Endothelial cell (in vitro differentiated cells): ENCODE measurements at regions not wholly inside any gene's neighbourhood (a gene's known extent, or its start where the extent isn't known, plus 50 kb on each side); places are given as distances from the start of the nearest gene placed in this dataset.
A peak's percentile ranks its signal among the peaks of the same experiment; 100 is the strongest.

ENCODE experiments used
- DNase-seq: peaks from one replicate; pipeline ENCODE4 v3.0.0; 2021; ENCODE audit warnings: low spot score
- H3K27ac Mint-ChIP-seq: one replicate; pipeline ENCODE4 v1.8.0; 2021; ENCODE audit warnings: mixed read lengths, inconsistent platforms; ENCODE audit not compliant: unreplicated experiment
- H3K27me3 Mint-ChIP-seq: one replicate; pipeline ENCODE4 v1.8.0; 2021; ENCODE audit warnings: mild to moderate bottlenecking, moderate library complexity, mixed read lengths, inconsistent platforms; ENCODE audit not compliant: unreplicated experiment
- H3K36me3 Mint-ChIP-seq: one replicate; pipeline ENCODE4 v1.8.0; 2021; ENCODE audit warnings: mild to moderate bottlenecking, low read depth, mixed read lengths, inconsistent platforms; ENCODE audit not compliant: unreplicated experiment
- H3K4me1 Mint-ChIP-seq: one replicate; pipeline ENCODE4 v1.8.0; 2021; ENCODE audit warnings: mild to moderate bottlenecking, mixed read lengths, inconsistent platforms; ENCODE audit not compliant: unreplicated experiment
- H3K4me3 Mint-ChIP-seq: one replicate; pipeline ENCODE4 v1.8.0; 2021; ENCODE audit warnings: mild to moderate bottlenecking, mixed read lengths, inconsistent platforms; ENCODE audit not compliant: unreplicated experiment
- H3K9me3 Mint-ChIP-seq: one replicate; pipeline ENCODE4 v1.8.0; 2021; ENCODE audit warnings: mixed read lengths, inconsistent platforms; ENCODE audit not compliant: unreplicated experiment
- TF ChIP-seq, protein P1 (sequence below): fragments of 200-600 bp; sonication (generic); IDR thresholded peaks from one replicate; pipeline ENCODE4 v1.5.0; 2021; ENCODE audit warnings: antibody characterized with exemption; ENCODE audit not compliant: unreplicated experiment

DNA sequence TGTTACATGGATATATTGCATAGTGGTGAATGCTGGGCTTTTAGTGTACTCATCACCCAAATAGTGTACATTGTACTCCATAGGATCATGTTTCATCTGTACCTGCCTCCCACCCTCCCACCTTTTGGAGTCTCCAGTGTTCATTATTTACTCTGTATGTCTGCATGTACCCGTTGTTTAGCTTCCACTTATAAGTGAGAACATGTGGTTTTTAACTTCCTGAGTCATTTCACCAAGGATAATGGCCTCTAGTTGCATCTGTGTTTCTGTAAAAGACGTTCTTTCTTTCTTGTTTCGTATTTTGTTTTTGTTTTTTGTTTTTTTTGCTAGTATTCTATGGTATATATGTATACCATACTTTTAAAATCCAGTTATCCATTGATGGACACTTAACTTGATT, 107.5 kb downstream of the MSTN start:
- Mint-ChIP-seq H3K27ac (no peak overlapping the region), H3K36me3 (peaks cover 5% of the 10 kb centered on the region), H3K9me3 (peaks cover 14% of the 10 kb centered on the region), H3K27me3 (no peaks in the 10 kb centered on the region), H3K4me3 (no peak overlapping the region), H3K4me1 (peaks cover 14% of the 10 kb centered on the region)
- no peak for DNase-seq
- TF ChIP-seq, protein P1, sequence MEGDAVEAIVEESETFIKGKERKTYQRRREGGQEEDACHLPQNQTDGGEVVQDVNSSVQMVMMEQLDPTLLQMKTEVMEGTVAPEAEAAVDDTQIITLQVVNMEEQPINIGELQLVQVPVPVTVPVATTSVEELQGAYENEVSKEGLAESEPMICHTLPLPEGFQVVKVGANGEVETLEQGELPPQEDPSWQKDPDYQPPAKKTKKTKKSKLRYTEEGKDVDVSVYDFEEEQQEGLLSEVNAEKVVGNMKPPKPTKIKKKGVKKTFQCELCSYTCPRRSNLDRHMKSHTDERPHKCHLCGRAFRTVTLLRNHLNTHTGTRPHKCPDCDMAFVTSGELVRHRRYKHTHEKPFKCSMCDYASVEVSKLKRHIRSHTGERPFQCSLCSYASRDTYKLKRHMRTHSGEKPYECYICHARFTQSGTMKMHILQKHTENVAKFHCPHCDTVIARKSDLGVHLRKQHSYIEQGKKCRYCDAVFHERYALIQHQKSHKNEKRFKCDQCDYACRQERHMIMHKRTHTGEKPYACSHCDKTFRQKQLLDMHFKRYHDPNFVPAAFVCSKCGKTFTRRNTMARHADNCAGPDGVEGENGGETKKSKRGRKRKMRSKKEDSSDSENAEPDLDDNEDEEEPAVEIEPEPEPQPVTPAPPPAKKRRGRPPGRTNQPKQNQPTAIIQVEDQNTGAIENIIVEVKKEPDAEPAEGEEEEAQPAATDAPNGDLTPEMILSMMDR: no peak

DNA sequence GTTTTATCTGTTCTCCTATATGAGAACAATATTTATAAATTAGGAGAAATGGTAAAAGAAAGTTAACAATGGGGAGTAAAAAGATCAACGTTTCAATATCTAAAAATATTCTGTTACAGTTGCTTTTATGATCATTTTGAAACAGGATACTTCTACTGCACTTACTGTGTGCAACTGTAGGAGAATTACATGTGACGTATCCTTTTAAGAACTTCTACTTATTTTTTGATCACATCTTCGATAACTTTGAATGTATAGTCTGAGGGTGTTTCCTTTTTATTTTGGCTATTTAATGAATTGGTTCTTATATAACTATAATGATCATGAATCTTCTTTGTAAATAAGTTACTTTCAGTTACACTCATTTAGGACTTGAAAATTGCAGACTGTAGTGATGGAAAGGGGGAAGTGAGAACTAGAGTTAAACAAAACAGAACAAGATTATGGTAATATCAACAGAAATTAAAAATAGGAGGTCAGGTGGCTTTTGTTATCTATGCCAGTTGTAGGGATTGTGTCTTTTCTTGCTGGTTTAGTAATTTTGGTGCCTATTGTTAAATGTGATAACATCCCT, 109.9 kb downstream of the MSTN start:
- peaks cover 14% of the 10 kb centered on the region for H3K4me1 Mint-ChIP-seq
- TF ChIP-seq, protein P1: no peak

GRCh38 chr2:189951791-189952535, 110.6 kb downstream of the MSTN start:
- no peaks in the 10 kb centered on the region for H3K27me3 Mint-ChIP-seq
- peaks cover 14% of the 10 kb centered on the region for H3K9me3 Mint-ChIP-seq
- TF ChIP-seq, protein P1: no peak
- peak overlapping the region; percentile 95 for H3K27ac Mint-ChIP-seq
- H3K36me3 Mint-ChIP-seq: peaks cover 5% of the 10 kb centered on the region
- DNase-seq: no peak
- H3K4me3 Mint-ChIP-seq: peak overlapping the region; percentile 65
- H3K4me1 Mint-ChIP-seq: peaks cover 14% of the 10 kb centered on the region

More for the DNA sequence above, 109.9 kb downstream of the MSTN start:
- H3K27me3 Mint-ChIP-seq: no peaks in the 10 kb centered on the region
- peak overlapping the region; percentile 95 for H3K27ac Mint-ChIP-seq
- H3K36me3 Mint-ChIP-seq: peaks cover 5% of the 10 kb centered on the region
- H3K9me3 Mint-ChIP-seq: peaks cover 14% of the 10 kb centered on the region
- no peak overlapping the region for H3K4me3 Mint-ChIP-seq
- DNase-seq: no peak

- Mint-ChIP-seq H3K4me3 (no peak overlapping the region), H3K9me3 (peaks cover 19% of the 10 kb centered on the region), H3K4me1 (no peaks in the 10 kb centered on the region), H3K27ac (no peak overlapping the region), H3K36me3 (peaks cover 27% of the 10 kb centered on the region), H3K27me3 (peaks cover 3% of the 10 kb centered on the region)
- TF ChIP-seq, protein P1: no peak
- DNase-seq: no peak
Measured at GRCh38 chr2:189943009-189943408, 119.5 kb downstream of the MSTN start.

DNA sequence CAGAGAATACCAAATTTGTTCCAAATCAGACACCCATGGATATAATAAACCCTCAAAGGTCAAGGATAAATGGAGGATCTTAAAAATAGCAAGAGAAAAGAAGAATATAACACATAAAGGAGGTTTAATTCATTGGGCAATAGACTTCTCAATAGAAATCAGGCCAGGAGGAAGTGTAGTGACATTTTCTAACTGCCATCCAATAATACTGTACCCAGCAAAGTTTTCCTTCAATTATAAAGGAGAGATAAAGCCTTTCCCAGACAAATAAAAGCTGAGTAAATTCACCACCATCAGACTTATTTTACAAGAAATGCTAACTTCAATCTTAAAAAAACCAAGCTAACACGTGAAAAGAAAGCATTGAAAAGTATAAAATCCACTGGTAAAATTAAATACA, 121.6 kb downstream of the MSTN start:
- Mint-ChIP-seq H3K27me3 (peaks cover 3% of the 10 kb centered on the region), H3K27ac (no peak overlapping the region), H3K9me3 (peaks cover 19% of the 10 kb centered on the region), H3K36me3 (peaks cover 27% of the 10 kb centered on the region), H3K4me3 (no peak overlapping the region), H3K4me1 (no peaks in the 10 kb centered on the region)
- TF ChIP-seq, protein P1: no peak
- DNase-seq: no peak
